B cell (primary cell): ENCODE measurements at regions not wholly inside any gene's neighbourhood (a gene's known extent, or its start where the extent isn't known, plus 50 kb on each side); places are given as distances from the start of the nearest gene placed in this dataset.

Source experiments
- ATAC-seq: fragments of 200-7000 bp; cut with Tn5 transposase; one replicate; pipeline ENCODE4 v1.10.0; 2021; ENCODE audit warnings: low read depth, mild to moderate bottlenecking, moderate number of reproducible peaks, moderate library complexity
- CTCF ChIA-PET: fragments of 350-600 bp; sonication (Branson Sonifier 250); formaldehyde crosslinking; loops from one replicate; lab custom pipeline; 2021; ENCODE audit warnings: antibody characterized with exemption, inconsistent platforms; lab: Charles Lee
- POLR2A ChIA-PET: fragments of 350-600 bp; sonication (Branson Sonifier 250); formaldehyde crosslinking; loops from one replicate; lab custom pipeline; 2021; ENCODE audit warnings: antibody characterized with exemption; lab: Charles Lee
- DNase-seq: peaks from one replicate; pipeline ENCODE4 v3.0.0; 2013
- H2AFZ ChIP-seq: 2 replicates; pipeline ENCODE4 v1.6.1; 2012; ENCODE audit warnings: mild to moderate bottlenecking, low read depth, low read length; ENCODE audit not compliant: insufficient read depth, poor library complexity, severe bottlenecking
- H3K27ac ChIP-seq, 2 donors: 1 replicate in 1 of 2; 2 replicates in 1 of 2; pipeline ENCODE4 v1.5.1; 2012 to 2013; ENCODE audit warnings: low read length in 2 of 2, mild to moderate bottlenecking in 2 of 2, moderate library complexity in 1 of 2
- H3K27me3 ChIP-seq, 4 experiments: fragments of 200-600 bp in 1 of 4; sonication (generic) in 1 of 4; replicated peaks in 1 of 4; 1 replicate in 2 of 4; 2 replicates in 2 of 4; pipeline versions ENCODE4 v1.6.1 to v1.7.0; 2013 to 2016; ENCODE audit warnings: low read length in 3 of 4, mild to moderate bottlenecking in 2 of 4, mixed read lengths in 1 of 4, moderate library complexity in 1 of 4; ENCODE audit not compliant: insufficient read depth in 4 of 4, control insufficient read depth in 3 of 4; ENCODE audit errors: control extremely low read depth in 1 of 4
- H3K36me3 ChIP-seq, 2 experiments: replicated peaks in 1 of 2; 1 replicate in 1 of 2; 2 replicates in 1 of 2; pipeline versions ENCODE4 v1.6.1 to v1.7.1; 2013; ENCODE audit warnings: low read length in 1 of 2; ENCODE audit not compliant: insufficient read depth in 2 of 2, control insufficient read depth in 1 of 2; ENCODE audit errors: control extremely low read depth in 1 of 2, extremely low read depth in 1 of 2
- H3K4me1 ChIP-seq, 2 donors: fragments of 200-600 bp in 1 of 2; sonication (generic) in 1 of 2; 1 replicate in 1 of 2; 2 replicates in 1 of 2; pipeline versions ENCODE4 v1.5.1 to v1.6.1; 2013 to 2017; ENCODE audit warnings: low read length in 2 of 2; ENCODE audit not compliant: control insufficient read depth in 2 of 2, insufficient read depth in 2 of 2
- H3K4me2 ChIP-seq: replicated peaks from 2 replicates; pipeline ENCODE3; 2012; ENCODE audit warnings: mild to moderate bottlenecking, low read depth, low read length; ENCODE audit not compliant: poor library complexity, severe bottlenecking
- H3K4me3 ChIP-seq, 5 experiments: fragments of 200-600 bp in 1 of 5; sonication (generic) in 1 of 5; 1 replicate in 3 of 5; 2 replicates in 2 of 5; pipeline versions ENCODE4 v1.5.1 to v1.7.0; 2011 to 2016; ENCODE audit warnings: low read length in 4 of 5, mild to moderate bottlenecking in 4 of 5, low read depth in 2 of 5, control low read depth in 1 of 5, moderate library complexity in 1 of 5; ENCODE audit not compliant: insufficient read depth in 1 of 5; ENCODE audit errors: control extremely low read depth in 1 of 5, extremely low read depth in 1 of 5
- H3K79me2 ChIP-seq: fragments of 200-600 bp; sonication (generic); one replicate; pipeline ENCODE4 v1.6.0; 2016; ENCODE audit warnings: low read length; ENCODE audit not compliant: control insufficient read depth, insufficient read depth
- H3K9ac ChIP-seq: fragments of 200-600 bp; sonication (generic); 2 replicates; pipeline ENCODE4 v1.6.1; 2017; ENCODE audit warnings: mild to moderate bottlenecking, low read length, moderate library complexity
- H3K9me3 ChIP-seq, 3 donors: one replicate each; pipeline versions ENCODE4 v1.6.1 to v1.7.1; 2013; ENCODE audit warnings: low read length in 2 of 3; ENCODE audit not compliant: control insufficient read depth in 2 of 3, insufficient read depth in 1 of 3; ENCODE audit errors: control extremely low read depth in 1 of 3
- H4K20me1 ChIP-seq: 2 replicates; pipeline ENCODE4 v1.6.0; 2012; ENCODE audit warnings: mild to moderate bottlenecking, low read length; ENCODE audit not compliant: insufficient read depth, control insufficient read depth, poor library complexity, severe bottlenecking
- H3K27ac Mint-ChIP-seq: one replicate; pipeline ENCODE4 v1.8.0; 2021; ENCODE audit warnings: mixed read lengths
- H3K27me3 Mint-ChIP-seq: one replicate; pipeline ENCODE4 v1.8.0; 2021; ENCODE audit warnings: mixed read lengths
- H3K4me1 Mint-ChIP-seq: one replicate; pipeline ENCODE4 v1.8.0; 2021; ENCODE audit warnings: mixed read lengths
- H3K4me3 Mint-ChIP-seq: one replicate; pipeline ENCODE4 v1.8.0; 2021; ENCODE audit warnings: mixed read lengths
- H3K9me3 Mint-ChIP-seq: one replicate; pipeline ENCODE4 v1.8.0; 2022; ENCODE audit warnings: mixed read lengths; ENCODE audit not compliant: insufficient read depth
- CTCF ChIP-seq: fragments of 200-600 bp; IDR thresholded peaks from one replicate; pipeline ENCODE4 v1.8.0; 2022; ENCODE audit warnings: antibody characterized with exemption, mild to moderate bottlenecking
- EZH2 ChIP-seq: IDR thresholded peaks from 2 replicates; pipeline ENCODE4 v1.6.1; 2012; ENCODE audit warnings: borderline replicate concordance, low read depth, mild to moderate bottlenecking, moderate library complexity, low read length; ENCODE audit not compliant: insufficient read depth, poor library complexity, severe bottlenecking
- WGBS: methylation state at CpG from one replicate; pipeline ENCODE4 v1.1.5; 2013; ENCODE audit warnings: missing lambda C conversion rate; ENCODE audit not compliant: insufficient coverage; 5-methylcytosine and 5-hydroxymethylcytosine counted together
- intact Hi-C: fragments of 100-400 bp; cut with micrococcal nuclease; formaldehyde crosslinking; loops from one replicate; pipeline ENCODE4 v1.10.0; 2022

DNA sequence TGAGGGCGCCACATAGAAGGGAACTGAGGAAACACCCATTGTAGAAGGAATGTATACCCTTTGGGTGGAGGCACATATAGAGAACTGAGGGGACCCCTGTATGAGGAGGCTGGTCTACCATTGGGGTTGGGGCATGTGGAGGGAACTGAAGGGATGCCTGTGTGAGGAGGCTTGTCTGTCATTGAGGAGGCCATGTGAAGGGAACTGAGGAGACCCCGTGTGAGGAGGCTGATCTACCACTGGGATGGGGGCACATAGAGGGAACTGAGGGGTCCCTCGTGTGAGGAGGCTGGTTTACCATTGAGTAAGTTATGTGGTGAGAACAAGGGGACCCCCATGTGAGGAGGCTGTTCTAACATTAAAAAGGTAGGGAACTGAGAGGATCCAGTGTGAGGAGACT is 156.1 kb downstream of the FBLN2 start:
- no peak for DNase-seq
- peaks cover 45% of the 10 kb centered on the region for H3K27me3 Mint-ChIP-seq
- no peak for TF ChIP-seq EZH2
- no peak for TF ChIP-seq CTCF

DNA sequence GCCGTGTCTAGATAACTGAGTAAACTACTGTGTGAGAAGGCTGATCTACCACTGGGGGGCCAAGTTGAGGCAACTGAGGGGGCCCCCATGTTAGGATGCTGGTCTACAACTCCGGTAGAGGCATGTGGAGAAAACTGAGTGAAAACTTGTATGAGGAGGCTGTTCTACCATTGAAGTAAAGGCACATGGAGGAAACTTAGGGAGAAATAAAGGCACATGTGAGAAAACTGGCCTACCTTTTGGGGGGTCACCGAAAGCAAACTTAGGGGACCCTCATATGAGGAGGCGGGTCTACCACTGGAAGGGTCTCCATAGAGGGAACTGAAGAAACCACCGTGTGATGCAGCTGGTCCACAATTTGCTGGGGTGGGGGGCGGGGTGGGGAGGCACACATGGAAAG is 155.2 kb downstream of the FBLN2 start:
- Histone ChIP-seq H3K9ac (no peak overlapping the region), H3K27ac (no peak overlapping the region), H4K20me1 (no peaks in the 10 kb centered on the region), H3K27me3 (peaks cover 0 to 23% (median 0%) of the 10 kb centered on the region in 4 experiments), H3K79me2 (no peaks in the 10 kb centered on the region), H3K36me3 (no peaks in the 10 kb centered on the region), H3K4me1 (no peaks in the 10 kb centered on the region), H3K9me3 (peaks cover 0 to 44% (median 5%) of the 10 kb centered on the region in 3 donors), H3K4me2 (no peak overlapping the region), H3K4me3 (no peak overlapping the region), H2AFZ (no peak overlapping the region)
- H3K4me3 Mint-ChIP-seq: no peak overlapping the region
- ChIA-PET CTCF (no interaction called here), POLR2A (no interaction called here)
- H3K27me3 Mint-ChIP-seq: peaks cover 39% of the 10 kb centered on the region
- 89% methylated on average over 5 of the region's 6 CpGs for WGBS
- H3K9me3 Mint-ChIP-seq: peaks cover 16% of the 10 kb centered on the region
- intact Hi-C loops: no loop called here
- H3K27ac Mint-ChIP-seq: no peak overlapping the region
- TF ChIP-seq EZH2 (no peak), CTCF (no peak)
- no peaks in the 10 kb centered on the region for H3K4me1 Mint-ChIP-seq
- no peak for DNase-seq
- ATAC-seq: no peak

More for the DNA sequence above, 156.1 kb downstream of the FBLN2 start:
- H3K27me3 ChIP-seq: peaks cover 0 to 23% (median 0%) of the 10 kb centered on the region in 4 experiments
- peaks cover 0 to 50% (median 5%) of the 10 kb centered on the region in 3 donors for H3K9me3 ChIP-seq
- CTCF ChIA-PET: no interaction called here
- WGBS: 89% methylated on average over 3 of the region's 3 CpGs
- Mint-ChIP-seq H3K4me3 (no peak overlapping the region), H3K27ac (no peak overlapping the region), H3K4me1 (no peaks in the 10 kb centered on the region), H3K9me3 (peaks cover 19% of the 10 kb centered on the region)
- ATAC-seq: no peak
- no peak overlapping the region for H3K4me3 ChIP-seq
- H3K4me2 ChIP-seq: no peak overlapping the region
- H3K27ac ChIP-seq: no peak overlapping the region
- H2AFZ ChIP-seq: no peak overlapping the region
- no peaks in the 10 kb centered on the region for H3K4me1 ChIP-seq
- no peaks in the 10 kb centered on the region for H3K79me2 ChIP-seq
- no peak overlapping the region for H3K9ac ChIP-seq
- POLR2A ChIA-PET: no interaction called here
- no peaks in the 10 kb centered on the region for H3K36me3 ChIP-seq
- no peaks in the 10 kb centered on the region for H4K20me1 ChIP-seq
- intact Hi-C loops: no loop called here
